AG09309 (cell line): ENCODE measurements at regions not wholly inside any gene's neighbourhood (a gene's known extent, or its start where the extent isn't known, plus 50 kb on each side); places are given as distances from the start of the nearest gene placed in this dataset.

ENCODE experiments used
- DNase-seq: peaks from one replicate; pipeline ENCODE4 v3.0.0-alpha.2; 2010; ENCODE audit warnings: low read depth
- H3K4me3 ChIP-seq: 2 replicates; pipeline ENCODE4 v1.5.1; 2011; ENCODE audit warnings: mild to moderate bottlenecking, low read depth, low read length, moderate library complexity; ENCODE audit not compliant: control insufficient read depth
- CTCF ChIP-seq: IDR thresholded peaks from 2 replicates; pipeline ENCODE4 v1.5.1; 2011; ENCODE audit warnings: mild to moderate bottlenecking, low read depth, low read length, inconsistent platforms; ENCODE audit not compliant: insufficient read depth, control insufficient read depth; ENCODE audit errors: missing control alignments

GRCh38 chr3:152942366-152942765 is 107.4 kb downstream of the P2RY1 start:
- no peak for TF ChIP-seq CTCF
- no peak for DNase-seq
- no peak overlapping the region for H3K4me3 ChIP-seq

GRCh38 chr3:152943645-152944044 is 108.7 kb downstream of the P2RY1 start:
- H3K4me3 ChIP-seq, result no peak overlapping the region
- TF ChIP-seq CTCF, result no peak
- DNase-seq, result no peak

GRCh38 chr3:152944671-152945070 is 109.7 kb downstream of the P2RY1 start:
- no peak for TF ChIP-seq CTCF
- DNase-seq, result no peak
- H3K4me3 ChIP-seq, result no peak overlapping the region

- no peak for DNase-seq
- no peak for TF ChIP-seq CTCF
- H3K4me3 ChIP-seq, result no peak overlapping the region
Measured at GRCh38 chr3:152945556-152945955, 110.6 kb downstream of the P2RY1 start.

GRCh38 chr3:152957491-152957890 is 122.6 kb downstream of the P2RY1 start:
- no peak for TF ChIP-seq CTCF
- no peak for DNase-seq
- H3K4me3 ChIP-seq, result no peak overlapping the region

GRCh38 chr3:152959307-152959706 is 124.4 kb downstream of the P2RY1 start:
- no peak for TF ChIP-seq CTCF
- DNase-seq, result no peak
- no peak overlapping the region for H3K4me3 ChIP-seq

- no peak for TF ChIP-seq CTCF
- DNase-seq, result no peak
- no peak overlapping the region for H3K4me3 ChIP-seq
Measured at GRCh38 chr3:152960684-152961083, 125.8 kb downstream of the P2RY1 start.
